Epidermal melanocyte (primary cell): ENCODE measurements at regions not wholly inside any gene's neighbourhood (a gene's known extent, or its start where the extent isn't known, plus 50 kb on each side); places are given as distances from the start of the nearest gene placed in this dataset.

Source experiments
- DNase-seq: peaks from one replicate; pipeline ENCODE4 v3.0.0; 2011; ENCODE audit warnings: low spot score; ENCODE audit not compliant: insufficient read length

DNA sequence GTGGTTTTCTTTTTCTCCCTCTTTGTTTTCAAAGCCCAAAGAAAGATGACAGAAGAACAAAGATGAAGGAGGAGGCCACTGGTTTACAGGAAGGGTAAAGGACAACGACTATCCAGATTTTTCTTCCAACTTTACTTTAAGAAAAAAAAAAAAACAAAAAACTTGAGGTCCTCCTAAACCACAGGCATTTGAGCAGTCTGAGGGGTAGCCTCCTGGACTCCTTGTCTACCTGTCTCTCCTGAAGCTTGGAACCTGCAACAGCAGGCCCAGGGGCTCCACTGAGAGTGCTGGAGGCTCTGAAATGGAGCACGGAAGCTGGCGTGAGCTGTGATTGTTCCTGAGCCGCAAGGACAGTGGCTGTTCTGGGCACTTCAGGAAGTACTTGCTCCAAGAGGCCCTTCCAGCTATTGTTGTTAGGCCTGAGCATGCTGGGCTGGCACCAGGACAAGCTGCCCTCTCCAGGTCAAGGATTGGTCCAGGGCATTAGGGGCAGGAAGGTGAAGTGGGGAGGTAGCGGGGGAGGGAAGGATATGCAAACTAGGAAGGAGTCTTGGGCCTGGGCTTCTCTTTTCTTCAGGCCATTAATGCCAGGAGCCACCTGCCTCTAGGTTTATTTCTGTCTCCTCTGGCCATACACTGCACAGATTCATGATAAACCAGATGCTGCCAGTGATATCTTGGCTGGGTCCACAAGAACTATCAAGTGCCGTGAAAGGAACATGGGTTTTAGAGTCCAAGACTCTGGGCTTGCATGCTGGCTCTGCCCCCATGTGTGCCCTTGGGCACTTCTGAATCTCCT is 147.3 kb downstream of the CCDC34 start:
- DNase-seq, result no peak

DNA sequence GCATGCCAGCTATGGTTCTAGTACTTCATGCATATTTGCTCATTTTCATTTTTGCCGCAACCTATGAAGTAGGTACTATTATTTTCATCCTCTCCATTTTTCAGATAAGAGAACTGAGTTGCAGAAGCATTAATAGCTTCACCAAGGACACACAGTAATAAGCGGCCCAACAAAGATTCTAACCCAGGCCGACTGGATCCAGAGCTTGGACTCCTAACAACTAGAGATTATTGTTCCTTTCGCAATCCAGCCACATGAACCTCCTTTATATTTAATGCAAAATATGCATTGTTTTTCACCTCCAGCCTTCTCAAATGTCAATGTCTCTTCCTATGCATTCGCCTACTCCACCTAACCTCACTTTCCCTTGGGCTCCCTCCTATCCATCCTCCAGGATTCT is 148.3 kb downstream of the CCDC34 start:
- no peak for DNase-seq

DNA sequence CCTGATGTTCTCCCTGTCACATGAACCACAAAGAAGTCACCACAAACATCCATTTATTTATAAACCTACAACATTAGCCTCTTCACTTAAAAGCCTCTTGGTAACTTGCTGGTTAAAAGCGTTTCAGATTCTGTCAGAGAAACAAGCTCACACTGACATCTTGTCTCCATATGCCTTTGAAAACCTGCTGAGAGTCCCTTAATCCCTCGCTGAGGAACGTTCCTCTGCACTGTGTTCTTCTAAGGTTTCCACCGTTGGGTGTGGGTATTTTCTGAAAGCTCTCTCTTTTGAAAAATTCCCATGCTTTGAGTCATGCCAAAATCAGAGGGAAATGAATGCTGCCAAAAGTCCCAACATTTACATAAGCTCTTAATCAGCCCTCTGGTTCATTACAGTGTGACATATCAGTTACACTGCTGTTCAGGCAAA is 149.8 kb downstream of the CCDC34 start:
- DNase-seq, result peak; percentile 50

DNA sequence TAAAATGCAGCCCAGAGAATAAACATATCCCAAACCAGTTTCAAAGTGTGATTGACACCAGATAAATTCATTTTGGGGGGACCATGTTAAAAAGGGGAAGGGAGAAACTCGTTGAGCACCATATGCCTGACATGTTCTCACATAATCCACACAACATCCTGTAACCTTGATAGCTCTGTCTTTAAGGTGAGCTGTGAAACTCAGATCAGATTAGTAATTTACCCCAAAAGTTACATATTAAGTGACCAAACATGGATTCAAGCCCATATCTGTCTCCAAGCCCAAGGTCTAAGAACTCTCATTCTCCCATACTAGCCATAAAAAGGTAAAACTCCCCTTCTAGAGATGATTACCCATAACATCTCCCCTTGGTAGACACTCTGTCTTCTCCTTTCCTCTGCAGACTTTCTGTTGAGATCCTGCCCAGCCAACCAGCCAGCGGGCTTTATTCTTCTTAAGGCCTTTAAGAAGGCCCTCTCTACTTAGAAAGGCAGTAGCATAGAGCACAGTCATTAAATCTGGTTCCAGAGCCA is 150.7 kb downstream of the CCDC34 start:
- no peak for DNase-seq

DNA sequence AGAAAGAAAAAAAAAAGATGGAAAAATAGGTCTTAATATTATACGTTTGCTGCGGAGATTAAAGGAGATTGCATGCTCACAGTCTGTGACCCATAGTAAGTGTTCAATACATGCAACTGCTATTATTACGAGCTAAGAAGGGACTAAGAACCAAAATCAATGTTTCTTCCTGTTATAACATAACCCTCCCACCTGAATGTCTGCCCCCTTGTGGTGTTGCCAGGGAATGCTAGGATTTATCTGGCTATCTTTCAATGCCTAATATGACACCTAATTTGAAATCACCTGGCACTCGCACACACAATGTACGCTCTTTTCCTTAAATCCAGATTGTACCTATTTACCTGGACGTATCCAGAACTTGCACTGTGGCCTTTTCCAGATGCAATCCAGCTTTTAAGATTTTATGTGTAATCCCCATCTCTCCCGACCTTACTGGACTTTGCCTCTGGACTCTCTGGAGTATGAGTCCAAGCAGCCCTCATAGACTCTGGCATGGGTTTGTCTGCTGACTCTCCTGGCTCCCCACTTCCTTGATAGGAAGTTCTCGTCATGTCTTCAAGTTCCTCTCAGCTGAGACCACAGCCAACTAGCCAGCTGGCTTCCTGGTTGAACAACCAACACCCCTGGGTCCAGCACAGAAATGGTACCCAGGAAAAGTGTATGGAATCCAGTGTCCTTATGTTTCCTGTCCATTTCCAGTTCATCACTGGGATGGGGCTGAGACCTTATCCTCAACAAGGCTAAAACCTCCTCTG is 151.5 kb downstream of the CCDC34 start:
- no peak for DNase-seq

DNA sequence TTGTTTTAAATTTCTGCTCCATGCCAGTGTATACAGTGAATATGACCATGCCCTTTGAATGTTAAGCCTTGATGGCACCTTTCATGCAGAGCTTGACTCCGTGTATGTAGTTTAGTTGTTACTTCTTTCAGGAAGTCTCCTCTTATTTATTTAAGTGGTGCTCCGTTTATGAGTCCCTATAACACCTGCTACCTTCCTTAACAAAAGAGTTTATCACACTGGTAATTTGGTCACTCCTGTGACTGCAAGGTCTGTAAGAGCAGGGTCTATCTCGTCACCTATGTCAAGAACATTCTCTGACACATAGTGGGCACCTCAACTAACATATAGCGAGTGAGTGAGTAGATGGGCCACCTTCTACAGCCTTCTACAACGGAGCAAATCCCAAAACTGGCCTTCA is 152.5 kb downstream of the CCDC34 start:
- DNase-seq, result no peak

DNA sequence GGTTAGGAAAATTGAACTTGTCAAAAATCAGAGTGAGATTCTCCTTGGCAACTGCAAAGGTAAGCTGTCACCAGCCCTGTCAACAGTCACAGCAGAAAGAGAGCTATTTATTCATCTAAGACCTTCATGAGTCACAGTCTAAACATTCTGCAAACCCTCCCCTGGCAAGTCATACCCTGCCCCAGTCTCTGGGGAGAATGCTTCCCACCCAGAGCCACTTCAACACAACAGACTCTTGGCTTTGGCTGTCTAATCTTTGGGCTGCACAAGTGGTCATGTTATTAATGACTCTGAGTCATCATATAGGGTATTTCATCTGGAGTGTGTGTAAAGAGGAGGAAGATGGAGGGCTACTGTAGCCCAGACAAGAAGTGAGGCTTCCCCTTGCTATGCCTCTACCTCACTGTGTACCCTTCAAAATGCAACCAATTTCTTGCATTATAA is 153.4 kb downstream of the CCDC34 start:
- DNase-seq, result no peak

DNA sequence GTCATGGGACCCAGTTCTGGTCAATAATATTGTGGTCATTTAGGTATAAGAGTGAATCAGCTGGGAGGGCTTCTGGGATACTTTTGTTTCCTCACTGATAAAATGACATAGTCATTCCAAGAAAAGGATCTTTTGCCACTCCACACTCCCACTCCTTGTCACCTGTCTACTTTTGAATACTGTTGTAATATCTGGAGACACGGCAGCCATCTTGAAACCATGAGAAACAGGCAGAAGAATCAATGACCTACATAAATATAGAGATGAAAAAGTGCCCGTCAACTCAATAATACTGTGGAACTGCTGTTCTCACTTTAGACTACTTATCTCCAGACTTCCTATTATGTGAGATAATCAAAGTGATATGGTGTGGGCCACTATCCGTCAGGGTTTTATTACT is 154.2 kb downstream of the CCDC34 start:
- DNase-seq, result no peak

DNA sequence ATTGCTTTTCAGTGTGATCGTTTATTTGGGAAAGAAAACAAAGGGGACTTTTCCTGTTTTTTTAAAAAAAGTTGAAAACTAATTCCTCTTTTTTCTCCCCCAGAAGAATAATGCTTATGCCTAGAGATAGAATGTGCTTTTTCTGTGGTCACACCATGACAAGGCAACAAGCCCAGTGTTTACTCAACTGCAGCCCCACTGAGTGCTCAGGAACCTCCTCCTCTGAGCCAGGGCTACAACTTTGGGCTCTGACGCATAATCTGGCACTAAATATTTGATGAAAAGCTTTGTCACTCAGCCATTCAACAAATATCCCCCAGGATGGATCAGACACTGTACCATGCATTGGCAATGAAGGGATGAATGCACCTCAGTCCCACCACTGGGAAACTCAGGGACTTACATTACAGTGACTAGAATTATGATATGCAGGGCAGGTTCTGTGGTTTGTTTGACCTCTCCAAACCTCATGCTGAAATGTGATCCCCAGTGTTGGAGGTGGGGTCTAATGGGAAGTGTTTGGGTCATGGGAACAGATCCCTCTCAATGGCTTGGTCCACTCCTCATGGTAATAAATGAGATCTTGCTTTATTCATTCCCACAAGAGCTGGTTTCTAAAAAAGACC is 155.9 kb downstream of the CCDC34 start:
- no peak for DNase-seq

DNA sequence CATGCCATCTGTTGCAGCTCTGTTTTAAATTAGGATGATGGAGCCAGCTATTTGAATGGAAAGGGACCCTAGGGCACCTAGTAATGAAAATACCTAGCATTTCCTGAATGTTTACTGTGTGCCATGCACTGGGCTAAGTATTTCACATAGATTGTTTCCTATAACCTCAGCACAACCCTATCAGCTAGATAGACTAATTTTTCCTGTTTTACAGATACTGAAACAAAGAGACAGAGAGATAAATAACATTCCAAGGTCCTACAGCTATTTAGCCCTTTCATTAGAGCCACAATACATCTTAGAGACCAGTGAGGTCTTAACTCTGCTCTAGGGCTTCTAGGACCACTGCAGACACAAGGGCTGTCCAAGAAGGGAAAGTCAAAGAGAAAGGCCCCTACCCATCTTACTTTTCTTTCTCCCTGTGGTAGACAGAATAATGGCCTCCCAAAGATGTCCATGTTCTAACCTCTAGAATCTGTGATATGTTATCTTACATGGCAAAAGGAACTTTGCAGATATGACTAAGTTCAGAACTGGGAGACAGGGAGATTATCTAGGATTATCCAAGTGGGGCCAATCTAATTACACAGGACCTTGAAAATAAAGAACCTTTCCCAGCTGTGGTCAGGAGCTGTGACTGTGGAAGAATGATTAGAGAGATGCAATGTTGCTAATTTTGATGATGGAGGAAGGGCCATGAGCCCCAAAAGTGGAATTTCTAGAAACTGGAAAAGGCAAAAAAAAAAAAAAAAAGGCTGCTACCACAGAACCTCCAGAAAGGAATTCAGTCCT is 157.0 kb downstream of the CCDC34 start:
- no peak for DNase-seq

DNA sequence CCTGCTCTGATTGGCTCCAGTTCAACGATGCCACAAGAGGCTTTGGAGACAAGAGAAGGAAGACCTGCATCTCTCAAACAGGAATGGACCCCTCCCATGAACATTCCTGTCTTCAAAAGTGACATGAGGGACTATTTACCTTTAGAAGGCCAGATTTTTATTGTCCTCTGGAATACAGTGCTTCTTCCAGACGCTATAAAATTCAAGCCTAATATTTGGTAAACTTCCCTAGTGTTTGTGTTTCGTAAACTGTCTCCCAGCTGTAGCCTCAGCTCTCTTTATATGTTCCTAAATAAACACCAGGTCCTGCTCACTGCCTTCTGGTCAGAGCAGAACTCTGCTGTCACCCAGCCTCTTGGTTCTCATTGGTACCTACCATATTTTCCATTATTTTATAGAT is 157.8 kb downstream of the CCDC34 start:
- DNase-seq, result no peak

DNA sequence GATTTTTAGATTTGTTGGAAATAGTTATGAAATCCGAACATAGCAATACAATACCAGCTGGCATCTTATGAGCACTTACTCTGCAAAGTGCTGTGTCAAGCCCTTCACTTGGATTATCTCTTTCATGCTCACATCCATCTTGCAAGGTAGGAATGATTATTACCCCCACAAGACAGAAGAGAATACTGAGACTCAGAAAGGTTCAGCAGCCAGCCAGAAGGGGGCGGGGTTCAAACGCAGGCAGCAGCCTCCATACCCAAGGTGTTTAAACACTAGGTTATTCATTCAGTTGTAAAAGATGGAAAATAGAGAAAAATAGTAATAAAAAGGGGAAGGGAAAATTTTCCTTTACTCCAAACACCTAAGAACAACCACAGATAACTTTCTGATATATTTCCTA is 158.5 kb downstream of the CCDC34 start:
- no peak for DNase-seq

DNA sequence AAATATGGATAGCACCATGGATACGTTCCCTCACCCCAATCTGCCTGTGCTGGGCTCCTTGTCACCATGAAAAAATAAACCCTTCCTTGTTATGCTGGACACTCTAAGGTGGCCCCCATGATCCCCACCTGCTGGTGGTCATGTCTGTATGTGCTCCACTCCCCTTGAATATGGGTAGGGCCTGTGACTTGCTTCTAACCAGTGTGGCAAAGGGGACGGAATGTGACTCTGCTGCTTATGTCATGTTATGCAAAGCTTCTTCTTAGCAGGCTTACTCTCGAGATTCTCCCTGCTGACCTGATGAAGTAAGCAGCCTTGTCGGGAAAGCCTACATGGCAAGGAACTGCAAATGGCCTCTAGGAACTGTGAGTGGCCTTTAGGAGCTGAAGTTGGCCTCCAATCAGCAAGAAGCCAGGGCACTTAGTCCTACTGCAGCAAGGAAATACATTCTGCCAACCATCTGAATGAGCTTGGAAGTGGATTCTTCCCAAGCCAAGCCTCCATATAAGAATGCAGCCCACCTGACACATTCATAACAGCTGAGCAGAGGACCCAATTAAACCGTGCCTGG is 159.9 kb downstream of the CCDC34 start:
- no peak for DNase-seq

DNA sequence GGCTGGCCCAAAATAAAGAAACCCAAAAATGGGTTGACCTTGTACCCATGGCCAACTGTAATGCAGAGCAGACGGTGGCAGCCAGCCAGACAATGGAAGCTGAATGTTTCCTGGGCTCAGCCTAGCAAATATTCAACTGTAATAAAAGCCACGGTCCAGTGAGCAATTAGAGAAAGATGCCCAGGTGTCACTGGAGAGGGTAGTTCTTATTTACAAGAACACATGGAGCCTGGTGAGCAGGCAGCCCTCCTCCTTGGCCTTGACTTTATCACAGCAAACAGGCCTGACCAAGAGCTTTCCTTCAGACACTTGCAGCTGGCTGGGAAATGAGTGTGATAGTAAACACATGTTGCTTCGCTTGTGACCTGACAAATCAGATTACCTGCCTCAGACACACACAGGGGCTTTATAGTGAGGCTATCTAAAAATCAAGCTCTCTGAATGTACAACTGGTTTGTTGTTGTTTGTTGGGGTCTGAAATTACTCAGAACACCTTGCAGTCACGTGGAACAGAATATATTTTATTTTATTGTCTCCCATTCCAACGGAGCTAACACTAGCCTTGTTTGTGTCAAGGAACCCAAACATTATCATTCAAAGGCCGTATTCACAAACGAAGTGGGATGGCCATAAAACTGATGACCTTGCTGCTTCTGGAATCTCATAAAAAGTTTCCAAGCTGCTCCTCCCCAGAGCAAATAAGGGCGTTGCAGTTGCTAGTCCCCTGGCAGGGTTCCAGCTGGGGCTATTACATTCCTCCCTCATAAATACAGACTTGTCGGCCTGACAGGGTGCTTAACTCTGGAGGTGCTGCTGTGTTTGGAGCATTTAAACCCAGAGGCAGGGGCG is 161.1 kb downstream of the BBOX1 start:
- peak; percentile 71 for DNase-seq

DNA sequence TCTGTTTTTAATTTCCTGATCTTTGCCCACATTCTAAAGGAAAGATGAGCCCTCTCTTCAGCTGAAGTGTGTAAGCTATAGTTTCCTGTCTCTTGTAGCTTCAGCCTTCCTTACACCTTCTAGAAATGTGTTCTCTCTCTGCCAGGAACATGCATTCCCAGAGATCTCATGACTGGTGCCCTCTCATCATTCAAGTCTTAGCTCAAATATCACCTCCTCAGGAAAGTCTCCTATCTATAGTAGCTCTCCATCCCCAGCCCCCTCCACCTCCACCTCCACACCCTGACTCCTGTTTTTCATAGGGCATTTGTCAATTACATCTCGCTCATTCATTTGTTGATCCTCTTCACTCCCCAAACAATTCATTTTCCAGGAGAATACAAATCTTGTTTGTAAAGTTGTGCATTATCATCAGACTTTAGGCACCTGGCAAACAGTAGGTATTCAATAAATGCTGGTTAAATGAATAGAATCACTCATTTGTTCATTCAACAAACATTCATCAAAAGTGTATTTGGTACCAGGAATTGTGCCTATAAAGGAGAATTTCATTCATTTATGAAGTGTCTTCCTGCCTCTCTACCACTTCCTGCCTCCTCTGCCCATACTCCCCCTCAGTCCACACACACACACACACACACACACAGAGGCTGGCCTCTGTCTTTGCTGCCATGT is 160.3 kb downstream of the BBOX1 start:
- DNase-seq, result no peak

DNA sequence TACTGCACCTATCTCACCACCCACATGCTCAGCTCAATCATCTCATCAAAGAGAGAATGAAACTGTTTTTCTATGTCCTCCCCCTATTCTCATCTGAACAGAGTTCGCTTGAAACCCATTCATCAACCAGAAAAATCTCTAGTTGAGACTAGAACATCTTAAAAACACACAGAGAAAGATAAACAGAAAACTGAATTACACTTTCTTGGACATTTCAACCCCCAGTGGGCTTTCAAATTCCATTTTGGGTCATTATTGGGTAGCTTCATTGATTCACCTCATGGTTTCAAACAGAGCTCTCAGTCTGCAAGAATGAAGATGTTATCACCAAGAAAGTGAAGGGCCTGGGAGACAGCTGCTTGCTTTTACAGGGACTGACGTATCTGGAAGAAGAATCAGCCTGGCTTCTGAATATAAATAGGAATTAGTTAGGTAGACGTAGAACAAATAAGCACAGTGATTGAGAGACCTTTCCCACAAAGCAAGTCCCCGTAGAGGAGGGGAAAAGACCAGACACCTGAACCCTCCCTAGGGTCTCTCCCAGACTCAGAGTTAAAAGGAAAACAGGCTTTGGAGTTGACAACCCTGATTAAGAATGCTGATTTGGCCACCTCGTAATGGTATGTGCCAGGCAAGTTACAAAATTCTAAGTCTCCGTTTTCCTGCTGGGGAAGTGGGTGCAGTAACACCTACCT is 155.7 kb downstream of the BBOX1 start:
- no peak for DNase-seq

DNA sequence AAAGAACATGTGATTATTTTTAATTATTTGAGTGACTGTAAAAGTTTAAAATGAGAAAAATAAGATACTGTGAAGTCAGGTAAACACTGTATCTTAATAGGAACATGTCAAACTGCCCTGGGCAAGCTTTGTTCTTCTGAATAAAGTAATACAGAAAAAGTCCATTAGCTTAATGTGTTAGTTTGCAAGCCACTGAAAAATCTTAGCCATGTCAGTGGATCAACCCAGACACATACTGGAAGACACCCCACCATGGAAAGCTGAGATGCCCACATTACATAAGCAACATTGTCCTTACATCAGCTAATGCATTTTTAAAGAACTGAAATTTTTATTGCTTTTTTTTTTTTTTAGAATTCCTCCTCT is 155.2 kb downstream of the BBOX1 start:
- no peak for DNase-seq

DNA sequence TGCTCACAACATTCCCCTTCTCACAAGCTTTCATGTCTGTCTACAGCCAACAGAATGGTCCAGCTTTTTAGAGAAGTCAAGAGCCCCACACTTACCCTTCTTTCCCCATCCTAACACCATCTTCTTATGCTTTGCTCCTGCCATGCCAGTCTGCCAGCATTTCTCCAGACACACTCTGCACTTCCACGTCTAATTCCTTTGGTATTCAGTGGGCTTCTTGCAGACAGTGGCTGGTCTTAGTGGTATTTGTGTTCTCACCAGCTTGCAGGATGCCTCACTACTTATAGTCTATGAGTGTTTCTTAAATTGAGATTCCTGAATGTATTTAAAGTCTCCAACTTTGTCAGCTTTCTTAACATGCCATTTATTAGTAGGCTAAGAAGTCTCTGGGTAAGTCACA is 154.4 kb downstream of the BBOX1 start:
- no peak for DNase-seq
